ENCODE measurements at regions not wholly inside any gene's neighbourhood (a gene's known extent, or its start where the extent isn't known, plus 50 kb on each side); places are given as distances from the start of the nearest gene placed in this dataset.

GRCh38 chr5:103909391-103909790, 346.8 kb upstream of the NUDT12 start:
- H3K9ac ChIP-seq (ENCODE audit: extremely low read depth, insufficient read length, low read length): no peak overlapping the region
- no peak overlapping the region for H3K23ac ChIP-seq (ENCODE audit: insufficient read length, low read depth, low read length)
- H2BK12ac ChIP-seq (ENCODE audit: insufficient read length, low read depth, low read length): no peak overlapping the region
- no peak overlapping the region for H3K18ac ChIP-seq (ENCODE audit: insufficient read length, low read depth, low read length)
- H4K91ac ChIP-seq (ENCODE audit: insufficient read length, low read depth, low read length): no peak overlapping the region
- H3K9me3 ChIP-seq (ENCODE audit: control insufficient read depth, low read depth, low read length): no peaks in the 10 kb centered on the region
- Mint-ChIP-seq H3K9me3 (peaks cover 0 to 1% of the 10 kb centered on the region in 2 experiments; a peak in 1 of 5 replicates), H3K4me1 (peaks cover 0 to 4% of the 10 kb centered on the region in 2 experiments; a peak in 2 of 4 replicates), H3K27ac (no peak overlapping the region), H3K36me3 (ENCODE audit: insufficient read depth in 1 of 3, low read depth in 3 of 3) (no peaks in the 10 kb centered on the region), H3K27me3 (ENCODE audit: low read depth) (no peaks in the 10 kb centered on the region), H3K4me3 (no peak overlapping the region)
- H3K4ac ChIP-seq (ENCODE audit: low read depth, low read length): no peak overlapping the region
- H3K4me1 ChIP-seq (ENCODE audit: insufficient read depth, low read length): no peaks in the 10 kb centered on the region
- no peak overlapping the region for H3K27ac ChIP-seq (ENCODE audit: insufficient read length, low read depth, low read length)
- no peak overlapping the region for H3K56ac ChIP-seq (ENCODE audit: insufficient read length, low read depth, low read length)
- H2BK5ac ChIP-seq (ENCODE audit: insufficient read length, low read length): no peak overlapping the region
- H3T11ph ChIP-seq (ENCODE audit: low read length): no peak overlapping the region
- no CpG with 5 or more reads among the region's 3 CpGs for WGBS (ENCODE audit: extremely low coverage, insufficient read length, low lambda C conversion rate)
- no peak overlapping the region for H2AK5ac ChIP-seq (ENCODE audit: insufficient read length, low read length)
- H4K20me1 ChIP-seq (ENCODE audit: control insufficient read depth, insufficient read depth, insufficient read length): no peaks in the 10 kb centered on the region
- H3K79me2 ChIP-seq (ENCODE audit: insufficient read depth, low read length): no peaks in the 10 kb centered on the region
- H2BK20ac ChIP-seq (ENCODE audit: low read depth, low read length, poor library complexity, severe bottlenecking): no peak overlapping the region
- H3K79me1 ChIP-seq (ENCODE audit: insufficient read depth, low read depth, low read length, poor library complexity, severe bottlenecking): no peaks in the 10 kb centered on the region
- H3K4me2 ChIP-seq (ENCODE audit: insufficient read depth, insufficient read length, low read length): no peak overlapping the region
- H2BK15ac ChIP-seq (ENCODE audit: low read depth, low read length): no peak overlapping the region
- H3K23me2 ChIP-seq (ENCODE audit: insufficient read length, low read depth, low read length, poor library complexity, severe bottlenecking): no peaks in the 10 kb centered on the region
- TF ChIP-seq CTCF (conservative IDR thresholded peaks at IDR 0.05): no peak
- no peak overlapping the region for H2BK120ac ChIP-seq (ENCODE audit: low read depth, low read length, poor library complexity, severe bottlenecking)
- no peak for DNase-seq
- H3K27me3 ChIP-seq (ENCODE audit: insufficient read depth, low read length): no peaks in the 10 kb centered on the region
- no peak overlapping the region for H4K8ac ChIP-seq (replicated peaks; ENCODE audit: insufficient read length, low read depth, low read length)
- no peak overlapping the region for H4K5ac ChIP-seq (ENCODE audit: insufficient read length, low read depth, low read length)
- no peak overlapping the region for H3K14ac ChIP-seq (ENCODE audit: insufficient read depth, low read length)
- H2AFZ ChIP-seq (ENCODE audit: low read length): no peak overlapping the region
